HG02763 (cell line): ENCODE measurements at regions not wholly inside any gene's neighbourhood (a gene's known extent, or its start where the extent isn't known, plus 50 kb on each side); places are given as distances from the start of the nearest gene placed in this dataset.

Experiments used
- ATAC-seq: cut with Tn5 transposase; IDR thresholded peaks from one replicate; pipeline ENCODE4 v1.9.1; 2021; ENCODE audit warnings: mild to moderate bottlenecking, moderate library complexity; ENCODE audit not compliant: unreplicated experiment

- no peak for ATAC-seq
Measured at GRCh38 chr5:3734632-3735031, 139.0 kb downstream of the IRX1 start.

- ATAC-seq: no peak
Measured at GRCh38 chr5:3736466-3736865, 140.8 kb downstream of the IRX1 start.

GRCh38 chr5:3736926-3737325, 141.3 kb downstream of the IRX1 start:
- no peak for ATAC-seq

DNA sequence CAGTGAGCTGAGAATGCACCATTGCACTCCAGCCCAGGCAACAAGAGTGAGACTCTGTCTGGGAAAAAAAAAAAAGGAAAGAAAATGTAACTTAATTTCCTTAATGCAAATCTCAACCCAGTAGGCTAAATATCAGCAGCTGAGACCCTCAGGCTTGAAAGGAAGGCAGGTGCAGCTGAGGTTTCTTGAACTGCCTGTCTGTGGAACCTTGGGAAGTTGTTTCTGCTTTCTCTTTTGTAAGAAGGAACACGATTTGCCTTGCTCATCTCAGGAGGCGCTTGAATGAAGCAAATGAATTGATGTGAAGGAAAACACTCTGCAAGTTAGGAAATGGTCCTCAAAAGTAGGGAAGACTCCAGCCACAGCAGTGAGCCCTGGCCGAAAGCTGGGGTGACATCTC, 143.3 kb downstream of the IRX1 start:
- ATAC-seq: no peak

DNA sequence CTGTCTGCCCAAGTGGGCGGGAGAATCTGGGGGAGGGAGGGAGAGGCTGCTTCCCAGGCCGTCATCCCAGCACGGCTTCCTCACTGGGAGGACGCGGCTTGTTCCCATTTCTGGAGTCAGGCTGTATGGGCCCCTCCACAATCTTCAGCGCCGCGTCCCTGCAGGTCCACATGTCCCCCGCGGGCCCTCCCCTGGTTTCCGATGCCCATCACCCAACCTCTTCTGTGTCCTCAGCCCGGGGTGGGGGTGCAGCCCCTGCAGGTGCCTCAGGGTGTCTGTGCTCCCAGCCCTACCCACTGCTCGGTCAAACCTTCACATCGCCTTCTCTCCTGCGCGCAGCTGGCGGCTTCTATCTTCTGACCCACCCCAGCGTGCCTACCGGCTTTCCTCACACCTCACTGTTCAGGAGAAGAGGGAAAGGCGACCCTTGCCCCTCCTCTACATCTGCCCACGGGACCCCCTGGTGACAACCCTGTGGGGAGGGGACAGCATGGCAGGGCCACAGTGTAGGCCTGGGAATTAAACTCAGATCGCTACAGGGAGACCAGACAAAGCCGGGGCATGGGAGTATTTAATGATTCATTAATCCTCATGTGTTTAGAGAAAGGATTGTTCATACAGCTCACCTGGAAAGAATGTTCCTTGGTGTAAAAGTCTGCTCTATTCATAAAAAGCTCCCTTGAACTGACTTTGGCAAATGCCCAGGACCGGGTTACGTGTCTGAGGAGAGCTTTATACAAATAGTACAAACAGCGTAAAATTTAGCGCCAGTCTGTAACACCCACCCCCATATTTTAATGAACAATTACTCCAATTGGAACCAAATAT, 145.1 kb downstream of the IRX1 start:
- no peak for ATAC-seq

DNA sequence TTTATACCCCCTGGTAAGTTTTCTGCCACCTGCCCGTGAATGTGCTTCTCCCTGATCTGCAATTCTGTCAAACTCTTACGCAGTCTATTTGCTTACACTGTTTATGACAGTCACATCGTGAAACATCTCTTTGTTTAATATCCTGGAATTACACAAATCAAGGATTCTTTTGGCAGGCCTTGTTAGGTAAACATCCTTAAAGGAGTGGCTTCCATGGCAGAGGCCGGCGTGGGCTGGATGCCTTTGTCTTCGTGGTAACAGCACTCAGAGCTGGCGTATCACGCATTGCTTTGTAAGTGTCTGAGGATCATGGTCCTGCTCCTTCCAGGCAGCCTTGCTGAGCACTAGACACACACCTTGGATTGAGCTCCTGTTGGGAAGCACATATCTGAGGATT, 145.7 kb downstream of the IRX1 start:
- ATAC-seq: no peak

- ATAC-seq: no peak
Measured at GRCh38 chr5:3742750-3743149, 147.1 kb downstream of the IRX1 start.

DNA sequence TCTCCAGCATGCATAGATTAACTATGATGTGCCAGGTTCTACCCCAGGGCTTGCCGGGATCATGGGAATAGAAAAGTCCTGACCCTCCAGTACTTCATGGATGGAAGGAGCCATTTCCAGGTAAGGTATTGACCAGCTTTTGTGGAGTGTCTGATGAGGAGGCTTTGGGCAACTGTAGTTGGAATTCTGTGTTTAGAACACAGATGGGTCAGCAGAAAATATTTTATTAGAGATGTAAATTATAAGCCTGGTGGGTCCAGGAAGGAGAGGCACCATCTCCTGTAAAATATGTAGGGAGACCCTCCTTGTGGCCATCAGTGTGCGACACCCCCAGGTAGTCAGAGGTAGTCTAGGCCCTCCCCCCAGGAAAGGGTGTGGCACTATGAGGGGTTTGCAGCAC, 156.2 kb downstream of the IRX1 start:
- ATAC-seq: no peak

GRCh38 chr5:3778000-3778550, 182.4 kb downstream of the IRX1 start:
- no peak for ATAC-seq

DNA sequence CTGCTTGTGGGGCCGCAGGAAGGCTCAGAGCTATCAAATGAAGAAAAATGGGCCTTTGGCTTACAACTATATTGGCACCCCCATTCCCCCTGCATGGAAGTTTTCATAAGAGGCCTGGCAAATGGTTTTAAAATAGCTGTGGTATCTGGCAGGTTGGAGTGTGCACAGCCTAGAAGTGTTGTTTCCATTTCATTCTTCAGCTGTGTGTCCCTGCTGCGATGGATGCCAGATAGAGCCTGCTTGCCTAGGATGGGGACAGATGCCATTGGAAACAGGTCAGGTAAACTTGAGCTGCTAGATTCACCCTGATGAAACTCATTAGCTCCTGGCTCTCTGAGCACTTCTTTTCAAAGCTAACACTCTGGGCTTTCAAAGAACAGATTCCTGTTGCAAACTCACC, 183.3 kb downstream of the IRX1 start:
- ATAC-seq: no peak

- ATAC-seq: no peak
Measured at GRCh38 chr5:3780278-3780677, 184.6 kb downstream of the IRX1 start.

GRCh38 chr5:3780907-3781306, 185.3 kb downstream of the IRX1 start:
- no peak for ATAC-seq

DNA sequence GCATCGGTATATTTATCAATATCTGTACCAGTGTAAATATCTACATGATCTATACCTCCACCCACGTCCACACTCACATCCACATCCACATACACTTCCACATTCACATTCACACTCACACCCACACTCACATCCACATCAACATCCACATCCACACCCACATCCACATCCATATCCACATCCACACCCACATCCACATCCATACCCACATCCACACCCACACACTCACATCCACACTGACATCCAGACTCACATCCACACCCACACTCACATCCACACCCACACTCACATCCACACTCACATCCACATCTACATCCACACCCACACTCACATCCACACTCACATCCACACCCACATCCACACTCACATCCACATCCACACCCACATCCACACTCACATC, 189.2 kb downstream of the IRX1 start:
- no peak for ATAC-seq

DNA sequence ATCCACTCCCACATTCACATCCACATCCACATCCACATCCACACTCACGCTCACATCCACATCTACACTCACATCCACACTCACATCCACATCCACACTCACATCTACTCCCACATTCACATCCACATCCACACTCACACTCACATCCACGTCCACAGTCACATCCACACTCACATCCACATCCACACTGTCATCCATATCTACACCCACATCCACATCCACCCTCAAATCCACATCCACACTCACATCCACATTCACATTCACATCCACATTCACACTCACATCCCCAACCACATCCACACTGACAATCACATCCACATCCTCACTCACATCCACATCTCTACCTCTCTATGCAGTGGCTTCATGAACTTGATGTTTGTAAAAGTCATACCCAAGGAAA, 190.5 kb downstream of the IRX1 start:
- ATAC-seq: no peak

- ATAC-seq: no peak
Measured at GRCh38 chr5:3786891-3787430, 191.3 kb downstream of the IRX1 start.

DNA sequence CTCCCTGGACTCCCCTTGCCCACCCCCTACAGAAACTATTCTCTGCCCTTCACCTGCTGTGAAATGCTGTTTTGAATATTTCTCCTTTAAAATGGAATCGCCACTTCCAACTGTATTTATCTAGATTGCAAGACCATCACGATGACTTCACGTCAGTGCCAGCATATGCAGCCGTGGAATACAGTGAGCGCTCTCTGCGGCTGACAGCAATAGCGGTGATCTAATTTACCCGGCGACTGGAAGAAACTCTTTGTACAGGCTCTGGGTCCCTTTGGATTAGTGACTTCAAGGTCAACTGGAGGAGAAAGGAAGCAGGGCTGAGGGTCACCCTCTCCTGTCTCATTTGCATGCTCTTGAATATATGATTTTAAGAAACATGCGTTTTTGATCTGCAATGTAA, 192.0 kb downstream of the IRX1 start:
- no peak for ATAC-seq

DNA sequence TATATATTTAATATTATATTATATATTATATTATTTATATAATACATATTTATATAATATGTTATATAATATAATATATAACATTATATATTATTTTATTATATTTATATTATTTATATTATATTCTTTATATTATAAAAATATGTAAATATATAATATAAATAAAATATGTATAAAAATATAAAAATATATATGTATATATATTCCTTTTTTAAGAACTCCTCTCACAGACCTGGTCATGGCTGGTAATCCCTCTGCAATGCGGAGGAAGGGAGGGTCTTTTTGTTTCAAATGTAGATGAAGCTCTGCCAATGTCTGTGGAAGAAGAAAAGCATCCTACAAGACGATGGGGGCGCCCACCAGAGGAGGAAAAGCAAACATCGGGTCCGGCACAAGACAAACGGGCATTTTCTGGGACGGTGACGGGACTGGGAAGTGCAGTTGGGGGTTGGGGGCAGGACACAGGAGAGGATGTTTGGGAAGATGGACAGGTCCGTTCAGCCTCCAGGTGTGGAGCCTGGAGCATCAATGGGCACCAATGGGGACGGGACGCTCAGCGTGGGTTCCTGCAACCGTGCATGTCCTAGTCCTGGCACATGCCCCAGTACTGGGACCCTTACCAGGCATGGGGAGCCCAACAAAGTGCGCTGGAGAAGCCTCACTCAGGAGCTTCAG, 194.0 kb downstream of the IRX1 start:
- ATAC-seq: no peak

- ATAC-seq: no peak
Measured at GRCh38 chr5:3793162-3793561, 197.5 kb downstream of the IRX1 start.

DNA sequence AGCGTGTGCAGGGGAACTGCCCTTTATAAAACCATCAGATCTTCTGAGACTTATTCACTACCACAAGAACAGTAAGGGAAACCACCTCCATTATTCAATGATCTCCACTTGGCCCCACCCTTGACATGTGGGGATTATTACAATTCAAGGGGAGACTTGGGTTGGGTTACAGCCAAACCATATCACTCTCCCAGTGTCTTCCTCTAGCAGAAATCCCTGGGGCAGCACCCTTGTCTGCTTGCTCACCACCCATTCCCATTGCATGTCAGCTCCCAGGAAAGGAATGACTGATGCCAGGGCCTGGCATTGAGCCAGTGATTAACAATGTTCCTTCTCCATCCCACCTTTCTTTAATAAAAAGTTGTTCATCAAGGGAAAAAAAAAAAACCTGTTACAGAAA, 199.0 kb downstream of the IRX1 start:
- no peak for ATAC-seq

- no peak for ATAC-seq
Measured at GRCh38 chr5:3796736-3797135, 201.1 kb downstream of the IRX1 start.

- no peak for ATAC-seq
Measured at GRCh38 chr5:3801967-3802366, 206.3 kb downstream of the IRX1 start.

- ATAC-seq: no peak
Measured at GRCh38 chr5:3809455-3809854, 213.8 kb downstream of the IRX1 start.
